Pancreas (tissue), 10 donors: ENCODE measurements at regions not wholly inside any gene's neighbourhood (a gene's known extent, or its start where the extent isn't known, plus 50 kb on each side); places are given as distances from the start of the nearest gene placed in this dataset.

Experiments used
- ATAC-seq, 4 donors: fragments of 200-7000 bp; cut with Tn5 transposase; one replicate each; pipeline versions ENCODE4 v1.8.0 to v1.9.1; 2020; ENCODE audit warnings: mild to moderate bottlenecking in 4 of 4, moderate library complexity in 4 of 4
- DNase-seq, 6 donors: peaks; one replicate each; pipeline ENCODE4 v3.0.0-alpha.2; 2020
- FAIRE-seq: peaks from 2 replicates; lab custom pipeline; 2012; peaks lifted over from hg19 to GRCh38; lab: Jason Lieb, UNC
- H3K27ac ChIP-seq, 4 donors: fragments of 200-600 bp; sonication (generic); 1 replicate in 3 of 4; 2 replicates in 1 of 4; pipeline versions ENCODE4 v1.5.0 to v1.8.0; 2020
- H3K27me3 ChIP-seq, 4 donors: fragments of 200-600 bp; one replicate each; pipeline ENCODE4 v1.8.0; 2021
- H3K36me3 ChIP-seq, 3 donors: fragments of 200-600 bp; sonication (generic) in 1 of 3; one replicate each; pipeline versions ENCODE4 v1.5.0 to v1.8.0; 2020 to 2021
- H3K4me1 ChIP-seq, 3 donors: fragments of 200-600 bp; one replicate each; pipeline ENCODE4 v1.8.0; 2021
- H3K4me3 ChIP-seq, 4 donors: fragments of 200-600 bp; sonication (generic) in 2 of 4; one replicate each; pipeline versions ENCODE4 v1.5.0 to v1.8.0; 2020 to 2021
- H3K9me3 ChIP-seq, 4 donors: fragments of 200-600 bp; one replicate each; pipeline ENCODE4 v1.8.0; 2021
- WGBS, 2 donors: extraction: QIAGEN DNeasy Blood & Tissue Kit; methylation state at CpG; one replicate each; pipeline ENCODE4 v1.1.7; 2013; 5-methylcytosine and 5-hydroxymethylcytosine counted together
- intact Hi-C, 3 donors: fragments of 100-400 bp; cut with DNase I; formaldehyde crosslinking; loops; one replicate each; pipeline versions ENCODE4 v1.11.1 to v1.14.2; 2022
- TF ChIP-seq, protein P1 (sequence below), 4 donors: fragments of 200-600 bp; sonication (generic) in 3 of 4; IDR thresholded peaks; one replicate each; pipeline versions ENCODE4 v1.5.0 to v1.8.0; 2021; ENCODE audit warnings: antibody characterized with exemption in 4 of 4
- donor health status: healthy with polysubstance abuse.
- donor health status: DM: no; HTN: no; CAD: no; lungs with moderate emphysema.
- donor health status: DM: no; HTN: no; CAD: no.
- donor health status: control.
- donor health status: control.
- donor health status: Bipolar disorder and iron deficiency.
- donor health status: DM: yes; HTN: yes; CAD: no.
- donor health status: DM: no; HTN: no; CAD: no.
- donor health status: DM: no; HTN: no; CAD: no.
- donor health status: DM: yes; HTN: yes; CAD: no.

DNA sequence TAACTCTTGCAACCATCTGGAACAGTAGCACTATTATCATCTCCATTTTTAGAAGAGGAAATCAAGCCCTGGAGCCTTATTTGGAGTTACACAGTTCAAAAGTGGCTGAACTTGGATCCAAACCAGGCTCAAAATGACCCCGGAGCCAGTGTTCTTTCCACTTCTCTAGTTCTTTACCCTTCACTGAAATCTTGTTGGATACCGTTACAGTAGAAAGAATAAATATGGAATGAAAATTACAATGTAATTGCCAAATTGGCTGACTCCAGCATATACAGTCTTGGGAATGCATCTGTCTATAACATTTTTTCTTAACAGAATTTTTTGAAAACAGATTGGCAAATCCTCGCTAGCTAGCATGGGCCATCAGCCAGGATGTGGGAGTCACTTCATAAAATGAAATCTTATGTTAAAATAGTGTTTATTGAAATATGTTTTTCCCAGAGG is 261.4 kb downstream of the CTH start:
- Histone ChIP-seq H3K36me3 (no peaks in the 10 kb centered on the region), H3K27ac (no peak overlapping the region), H3K9me3 (no peaks in the 10 kb centered on the region), H3K27me3 (no peaks in the 10 kb centered on the region), H3K4me1 (peaks cover 2 to 24% (median 7%) of the 10 kb centered on the region in 3 donors), H3K4me3 (no peak overlapping the region)
- DNase-seq: no peak
- no peak for FAIRE-seq
- WGBS, 2 donors: 84 to 85% methylated on average over 3 of the region's 3 CpGs
- TF ChIP-seq, protein P1, sequence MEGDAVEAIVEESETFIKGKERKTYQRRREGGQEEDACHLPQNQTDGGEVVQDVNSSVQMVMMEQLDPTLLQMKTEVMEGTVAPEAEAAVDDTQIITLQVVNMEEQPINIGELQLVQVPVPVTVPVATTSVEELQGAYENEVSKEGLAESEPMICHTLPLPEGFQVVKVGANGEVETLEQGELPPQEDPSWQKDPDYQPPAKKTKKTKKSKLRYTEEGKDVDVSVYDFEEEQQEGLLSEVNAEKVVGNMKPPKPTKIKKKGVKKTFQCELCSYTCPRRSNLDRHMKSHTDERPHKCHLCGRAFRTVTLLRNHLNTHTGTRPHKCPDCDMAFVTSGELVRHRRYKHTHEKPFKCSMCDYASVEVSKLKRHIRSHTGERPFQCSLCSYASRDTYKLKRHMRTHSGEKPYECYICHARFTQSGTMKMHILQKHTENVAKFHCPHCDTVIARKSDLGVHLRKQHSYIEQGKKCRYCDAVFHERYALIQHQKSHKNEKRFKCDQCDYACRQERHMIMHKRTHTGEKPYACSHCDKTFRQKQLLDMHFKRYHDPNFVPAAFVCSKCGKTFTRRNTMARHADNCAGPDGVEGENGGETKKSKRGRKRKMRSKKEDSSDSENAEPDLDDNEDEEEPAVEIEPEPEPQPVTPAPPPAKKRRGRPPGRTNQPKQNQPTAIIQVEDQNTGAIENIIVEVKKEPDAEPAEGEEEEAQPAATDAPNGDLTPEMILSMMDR (IDR thresholded peaks at IDR 0.05): no peak
- intact Hi-C loops: no loop called here
- no peak for ATAC-seq

DNA sequence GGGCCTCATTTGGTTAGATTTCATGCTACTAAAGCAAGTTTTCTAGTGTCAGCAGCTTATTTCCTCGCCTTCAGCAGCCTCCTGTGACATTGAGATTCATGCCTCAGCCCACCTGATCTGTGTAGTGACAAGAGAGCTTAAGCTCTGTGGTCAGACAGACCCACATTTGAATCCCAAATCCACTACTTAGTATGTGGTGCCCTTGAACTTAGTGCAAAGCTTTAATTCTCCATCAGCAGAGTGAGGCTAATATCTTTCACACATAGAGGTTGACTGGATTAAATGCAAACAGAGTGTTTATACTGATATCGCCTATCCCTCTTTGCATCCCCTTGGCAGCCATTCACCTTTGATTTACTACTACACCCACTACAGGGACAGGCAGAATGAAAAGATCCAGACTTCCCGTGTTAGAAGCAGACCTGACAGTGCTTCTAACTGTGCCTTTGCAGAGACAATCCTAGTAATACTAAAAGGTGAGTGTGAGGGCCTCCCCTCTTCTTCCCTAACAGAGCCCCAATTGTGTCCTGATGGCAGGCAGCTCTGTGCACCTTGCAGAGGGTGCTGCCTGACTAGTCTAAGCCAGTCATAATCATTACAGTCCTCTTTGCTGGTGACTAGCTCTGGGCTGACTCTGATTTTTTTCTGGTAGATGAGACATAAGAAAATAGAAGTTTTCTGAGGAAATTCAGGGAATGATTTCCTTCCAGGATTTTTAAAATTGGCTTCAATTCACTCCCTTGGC is 264.0 kb downstream of the CTH start:
- FAIRE-seq (no peak), ATAC-seq (peak in 2 of 4 donors; percentile 41 to 59), DNase-seq (no peak)
- Histone ChIP-seq H3K9me3 (no peaks in the 10 kb centered on the region), H3K4me1 (peaks cover 0 to 6% (median 0%) of the 10 kb centered on the region in 3 donors), H3K27ac (peak overlapping the region in 1 of 4 donors; percentile 23), H3K4me3 (no peak overlapping the region), H3K36me3 (no peaks in the 10 kb centered on the region), H3K27me3 (no peaks in the 10 kb centered on the region)
- intact Hi-C loops: no loop called here
- 58 to 66% methylated on average over 3 of the region's 3 CpGs for WGBS, 2 donors
- TF ChIP-seq, protein P1 (IDR thresholded peaks at IDR 0.05): no peak

DNA sequence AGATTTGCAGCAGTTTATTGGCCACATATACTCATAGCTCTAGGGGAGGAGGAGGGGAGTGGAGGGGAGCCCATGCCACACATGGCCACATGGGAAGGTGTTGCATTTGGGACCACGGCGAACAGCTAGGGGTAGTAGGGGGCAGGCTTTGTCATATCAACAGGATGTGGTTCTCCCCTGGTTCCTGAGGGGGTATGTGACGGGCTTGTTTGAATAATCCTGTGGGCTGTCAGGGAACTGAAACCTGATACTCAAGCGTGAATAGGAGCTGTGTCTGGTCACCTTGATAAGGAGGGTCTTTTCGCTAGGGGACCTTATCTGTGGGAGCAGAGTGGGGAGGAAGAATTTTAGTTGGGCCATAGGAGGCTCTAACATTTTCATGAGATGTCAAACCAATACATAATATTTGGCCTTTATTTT is 264.7 kb downstream of the CTH start:
- Histone ChIP-seq H3K36me3 (no peaks in the 10 kb centered on the region), H3K9me3 (no peaks in the 10 kb centered on the region), H3K4me1 (no peaks in the 10 kb centered on the region), H3K27me3 (no peaks in the 10 kb centered on the region), H3K27ac (no peak overlapping the region), H3K4me3 (no peak overlapping the region)
- WGBS, 2 donors: 76 to 92% methylated on average over 5 of the region's 5 CpGs
- no peak for ATAC-seq
- DNase-seq: no peak
- no peak for FAIRE-seq
- intact Hi-C loops: no loop called here
- TF ChIP-seq, protein P1 (IDR thresholded peaks at IDR 0.05): no peak

DNA sequence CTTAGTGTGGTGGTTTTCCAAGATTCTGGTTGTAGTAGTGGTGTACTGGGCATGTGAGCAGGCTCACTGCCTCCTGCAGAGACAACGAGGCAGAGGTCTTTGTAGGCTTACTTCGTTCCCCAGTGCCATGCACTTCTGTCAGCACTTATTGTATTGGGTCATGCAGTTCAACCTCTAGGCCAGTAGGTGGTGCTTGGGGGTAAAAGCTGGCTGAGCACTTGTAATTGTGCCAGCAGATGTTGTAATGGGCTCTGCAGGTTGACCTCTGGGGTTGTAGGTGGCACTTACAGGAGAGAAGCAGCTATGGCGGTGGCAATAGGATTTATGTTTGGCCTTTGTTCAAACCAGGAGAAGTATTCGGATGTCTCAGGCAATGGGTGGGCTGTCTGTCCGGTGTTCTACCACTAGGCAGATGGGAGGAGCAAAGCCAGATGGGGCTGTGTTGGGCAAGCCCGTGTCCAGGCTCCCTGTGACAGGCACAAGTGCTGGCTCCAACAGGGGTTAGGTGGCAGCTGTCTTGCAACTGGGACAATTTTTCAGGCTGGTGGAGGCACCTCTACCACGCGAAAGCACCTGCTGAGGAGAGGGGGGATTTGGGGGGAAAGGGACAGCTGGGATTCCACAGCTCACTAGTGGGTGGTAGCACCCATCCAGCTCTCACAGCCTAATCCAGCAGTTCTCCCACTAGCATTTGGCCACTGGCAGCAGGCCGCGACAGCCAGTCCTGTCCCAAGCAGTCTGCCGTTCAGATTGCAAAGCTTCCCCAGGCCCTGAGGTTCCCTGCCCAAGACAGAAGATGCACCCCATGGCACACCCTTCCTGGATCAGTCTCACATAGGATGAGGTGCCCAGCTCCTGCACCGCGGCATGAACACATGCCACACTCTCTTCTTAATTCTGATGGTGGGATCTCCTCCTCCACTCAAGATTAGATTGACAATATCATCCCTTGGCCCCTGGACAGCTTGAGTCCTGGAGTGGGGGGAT is 274.5 kb downstream of the CTH start:
- Histone ChIP-seq H3K4me3 (no peak overlapping the region), H3K9me3 (no peaks in the 10 kb centered on the region), H3K36me3 (no peaks in the 10 kb centered on the region), H3K27me3 (no peaks in the 10 kb centered on the region), H3K27ac (no peak overlapping the region), H3K4me1 (no peaks in the 10 kb centered on the region)
- ATAC-seq: peak; percentile 95 to 100 (median 100)
- no peak for FAIRE-seq
- DNase-seq: peak; percentile 49 to 84 (median 67)
- WGBS, 2 donors: 69 to 79% methylated on average over 13 of the region's 13 CpGs
- intact Hi-C loops: loop anchor here in 2 of 3 donors (5.0 to 10.0 kb wide), 2 partner anchors 367 to 369 kb away; no protein-coding TSS in a partner anchor
- TF ChIP-seq, protein P1 (IDR thresholded peaks at IDR 0.05): peak; percentile 80 to 90 (median 82)
